ENCODE measurements at regions not wholly inside any gene's neighbourhood (a gene's known extent, or its start where the extent isn't known, plus 50 kb on each side); places are given as distances from the start of the nearest gene placed in this dataset.

GRCh38 chr5:2570586-2570985, 180.9 kb downstream of the IRX2 start:
- no peaks in the 10 kb centered on the region for H3K4me1 Mint-ChIP-seq (ENCODE audit: low read depth)
- no peaks in the 10 kb centered on the region for H3K27me3 Mint-ChIP-seq (ENCODE audit: low read depth)

GRCh38 chr5:2569774-2570542, 181.5 kb downstream of the IRX2 start:
- H3K4me3 Mint-ChIP-seq (ENCODE audit: low read depth): no peak overlapping the region
- H3K27ac Mint-ChIP-seq: no peak overlapping the region
- no peaks in the 10 kb centered on the region for H3K27me3 Mint-ChIP-seq (ENCODE audit: low read depth)
- H3K36me3 Mint-ChIP-seq (ENCODE audit: low read depth): no peaks in the 10 kb centered on the region
- intact Hi-C loops (cut with micrococcal nuclease): no loop called here
- no peaks in the 10 kb centered on the region for H3K4me1 Mint-ChIP-seq (ENCODE audit: low read depth)
- peaks cover 4% of the 10 kb centered on the region for H3K9me3 Mint-ChIP-seq
- no peak for DNase-seq (ENCODE audit: low spot score)

More at GRCh38 chr5:2570586-2570985, 180.9 kb downstream of the IRX2 start:
- no peak for DNase-seq (ENCODE audit: low spot score)
- no peaks in the 10 kb centered on the region for H3K36me3 Mint-ChIP-seq (ENCODE audit: low read depth)
- H3K4me3 Mint-ChIP-seq (ENCODE audit: low read depth): no peak overlapping the region
- H3K27ac Mint-ChIP-seq: no peak overlapping the region
- intact Hi-C loops (cut with micrococcal nuclease): no loop called here
- peaks cover 4% of the 10 kb centered on the region for H3K9me3 Mint-ChIP-seq

GRCh38 chr5:2569176-2569575, 182.3 kb downstream of the IRX2 start:
- Mint-ChIP-seq H3K36me3 (ENCODE audit: low read depth) (no peaks in the 10 kb centered on the region), H3K27ac (no peak overlapping the region), H3K27me3 (ENCODE audit: low read depth) (no peaks in the 10 kb centered on the region), H3K4me1 (ENCODE audit: low read depth) (no peaks in the 10 kb centered on the region), H3K9me3 (peaks cover 4% of the 10 kb centered on the region), H3K4me3 (ENCODE audit: low read depth) (no peak overlapping the region)
- no peak for DNase-seq (ENCODE audit: low spot score)
- intact Hi-C loops (cut with micrococcal nuclease): no loop called here

- Mint-ChIP-seq H3K27me3 (ENCODE audit: low read depth) (no peaks in the 10 kb centered on the region), H3K27ac (no peak overlapping the region), H3K4me3 (ENCODE audit: low read depth) (no peak overlapping the region), H3K36me3 (ENCODE audit: low read depth) (no peaks in the 10 kb centered on the region), H3K9me3 (peaks cover 19% of the 10 kb centered on the region), H3K4me1 (ENCODE audit: low read depth) (no peaks in the 10 kb centered on the region)
- no peak for DNase-seq (ENCODE audit: low spot score)
- intact Hi-C loops (cut with micrococcal nuclease): no loop called here
Measured at GRCh38 chr5:2566284-2566683, 185.2 kb downstream of the IRX2 start.

GRCh38 chr5:2565147-2565546, 186.3 kb downstream of the IRX2 start:
- H3K36me3 Mint-ChIP-seq (ENCODE audit: low read depth): no peaks in the 10 kb centered on the region
- no peak overlapping the region for H3K4me3 Mint-ChIP-seq (ENCODE audit: low read depth)
- DNase-seq (ENCODE audit: low spot score): no peak
- no peaks in the 10 kb centered on the region for H3K27me3 Mint-ChIP-seq (ENCODE audit: low read depth)
- no peak overlapping the region for H3K27ac Mint-ChIP-seq
- H3K9me3 Mint-ChIP-seq: peaks cover 20% of the 10 kb centered on the region
- H3K4me1 Mint-ChIP-seq (ENCODE audit: low read depth): no peaks in the 10 kb centered on the region
- intact Hi-C loops (cut with micrococcal nuclease): no loop called here

GRCh38 chr5:2563046-2563445, 188.4 kb downstream of the IRX2 start:
- Mint-ChIP-seq H3K27ac (no peak overlapping the region), H3K4me3 (ENCODE audit: low read depth) (no peak overlapping the region), H3K4me1 (ENCODE audit: low read depth) (no peaks in the 10 kb centered on the region), H3K9me3 (peaks cover 24% of the 10 kb centered on the region), H3K27me3 (ENCODE audit: low read depth) (no peaks in the 10 kb centered on the region), H3K36me3 (ENCODE audit: low read depth) (no peaks in the 10 kb centered on the region)
- DNase-seq (ENCODE audit: low spot score): no peak
- intact Hi-C loops (cut with micrococcal nuclease): no loop called here

GRCh38 chr5:2562036-2562435, 189.4 kb downstream of the IRX2 start:
- Mint-ChIP-seq H3K9me3 (peaks cover 33% of the 10 kb centered on the region), H3K4me3 (ENCODE audit: low read depth) (no peak overlapping the region), H3K4me1 (ENCODE audit: low read depth) (no peaks in the 10 kb centered on the region), H3K27ac (no peak overlapping the region), H3K27me3 (ENCODE audit: low read depth) (no peaks in the 10 kb centered on the region), H3K36me3 (ENCODE audit: low read depth) (no peaks in the 10 kb centered on the region)
- no peak for DNase-seq (ENCODE audit: low spot score)
- intact Hi-C loops (cut with micrococcal nuclease): no loop called here

- Mint-ChIP-seq H3K36me3 (ENCODE audit: low read depth) (no peaks in the 10 kb centered on the region), H3K4me3 (ENCODE audit: low read depth) (no peak overlapping the region), H3K27me3 (ENCODE audit: low read depth) (no peaks in the 10 kb centered on the region), H3K27ac (no peak overlapping the region), H3K9me3 (peaks cover 40% of the 10 kb centered on the region), H3K4me1 (ENCODE audit: low read depth) (no peaks in the 10 kb centered on the region)
- intact Hi-C loops (cut with micrococcal nuclease): no loop called here
- DNase-seq (ENCODE audit: low spot score): no peak
Measured at GRCh38 chr5:2560435-2560834, 191.0 kb downstream of the IRX2 start.

GRCh38 chr5:2557435-2557834, 194.0 kb downstream of the IRX2 start:
- Mint-ChIP-seq H3K27me3 (ENCODE audit: low read depth) (no peaks in the 10 kb centered on the region), H3K9me3 (peaks cover 59% of the 10 kb centered on the region), H3K27ac (no peak overlapping the region), H3K4me1 (ENCODE audit: low read depth) (no peaks in the 10 kb centered on the region), H3K4me3 (ENCODE audit: low read depth) (no peak overlapping the region), H3K36me3 (ENCODE audit: low read depth) (no peaks in the 10 kb centered on the region)
- intact Hi-C loops (cut with micrococcal nuclease): no loop called here
- DNase-seq (ENCODE audit: low spot score): no peak

- Mint-ChIP-seq H3K27ac (no peak overlapping the region), H3K4me3 (ENCODE audit: low read depth) (no peak overlapping the region), H3K27me3 (ENCODE audit: low read depth) (no peaks in the 10 kb centered on the region), H3K36me3 (ENCODE audit: low read depth) (no peaks in the 10 kb centered on the region), H3K9me3 (peaks cover 58% of the 10 kb centered on the region), H3K4me1 (ENCODE audit: low read depth) (no peaks in the 10 kb centered on the region)
- intact Hi-C loops (cut with micrococcal nuclease): no loop called here
- DNase-seq (ENCODE audit: low spot score): no peak
Measured at GRCh38 chr5:2556375-2556966, 195.0 kb downstream of the IRX2 start.

- intact Hi-C loops (cut with micrococcal nuclease): no loop called here
- H3K27me3 Mint-ChIP-seq (ENCODE audit: low read depth): no peaks in the 10 kb centered on the region
- no peak overlapping the region for H3K4me3 Mint-ChIP-seq (ENCODE audit: low read depth)
- DNase-seq (ENCODE audit: low spot score): no peak
- H3K36me3 Mint-ChIP-seq (ENCODE audit: low read depth): no peaks in the 10 kb centered on the region
- H3K27ac Mint-ChIP-seq: no peak overlapping the region
- H3K9me3 Mint-ChIP-seq: peaks cover 55% of the 10 kb centered on the region
- H3K4me1 Mint-ChIP-seq (ENCODE audit: low read depth): no peaks in the 10 kb centered on the region
Measured at GRCh38 chr5:2553611-2554010, 197.9 kb downstream of the IRX2 start.

GRCh38 chr5:2550509-2550908, 201.0 kb downstream of the IRX2 start:
- Mint-ChIP-seq H3K36me3 (ENCODE audit: low read depth) (no peaks in the 10 kb centered on the region), H3K4me3 (ENCODE audit: low read depth) (no peak overlapping the region), H3K9me3 (peaks cover 48% of the 10 kb centered on the region), H3K4me1 (ENCODE audit: low read depth) (no peaks in the 10 kb centered on the region), H3K27me3 (ENCODE audit: low read depth) (no peaks in the 10 kb centered on the region), H3K27ac (no peak overlapping the region)
- DNase-seq (ENCODE audit: low spot score): no peak
- intact Hi-C loops (cut with micrococcal nuclease): no loop called here

- peaks cover 42% of the 10 kb centered on the region for H3K9me3 Mint-ChIP-seq
- no peaks in the 10 kb centered on the region for H3K27me3 Mint-ChIP-seq (ENCODE audit: low read depth)
- H3K4me1 Mint-ChIP-seq (ENCODE audit: low read depth): no peaks in the 10 kb centered on the region
- no peaks in the 10 kb centered on the region for H3K36me3 Mint-ChIP-seq (ENCODE audit: low read depth)
- no peak overlapping the region for H3K27ac Mint-ChIP-seq
- no peak overlapping the region for H3K4me3 Mint-ChIP-seq (ENCODE audit: low read depth)
- intact Hi-C loops (cut with micrococcal nuclease): no loop called here
- no peak for DNase-seq (ENCODE audit: low spot score)
Measured at GRCh38 chr5:2549900-2550299, 201.6 kb downstream of the IRX2 start.

Measured in activated T-helper 2 cell treated with anti-CD3 and anti-CD28 coated beads, Interferon-gamma antibody, Interleukin-2, Interleukin-4, amounts not matched to agents 10 μg/mL and 5 μg/mL and 100 μg/mL, durations not matched to agents 14 hours and 24 hours and 36 hours (primary cell).